ENCODE measurements at regions not wholly inside any gene's neighbourhood (a gene's known extent, or its start where the extent isn't known, plus 50 kb on each side); places are given as distances from the start of the nearest gene placed in this dataset.
"Not testable (repeated sequence)": the region's sequence is repeated elsewhere in the genome, so short reads cannot be mapped to it uniquely, and the experiment has no call there.

- peaks cover 16% of the 10 kb centered on the region for H3K27me3 Mint-ChIP-seq (ENCODE audit: low read depth, unreplicated experiment)
- Histone ChIP-seq H3K27me3 (ENCODE audit: insufficient read depth, low read length) (no peaks in the 10 kb centered on the region), H3K79me2 (ENCODE audit: insufficient read depth, low read length) (no peaks in the 10 kb centered on the region), H2AFZ (ENCODE audit: low read depth, low read length) (no peak overlapping the region), H3K4me2 (ENCODE audit: low read length) (no peak overlapping the region), H3K27ac (ENCODE audit: low read depth, low read length) (no peak overlapping the region), H3K9me3 (ENCODE audit: insufficient read depth, low read depth, low read length) (no peaks in the 10 kb centered on the region), H4K20me1 (ENCODE audit: insufficient read depth, low read length) (no peaks in the 10 kb centered on the region), H3K4me3 (ENCODE audit: insufficient read depth, low read depth, low read length) (no peak overlapping the region), H3K4me1 (ENCODE audit: insufficient read depth, low read length) (no peaks in the 10 kb centered on the region), H3K36me3 (ENCODE audit: insufficient read depth, low read length) (no peaks in the 10 kb centered on the region), H3K9ac (ENCODE audit: low read length) (no peak overlapping the region)
- H3K27ac Mint-ChIP-seq (ENCODE audit: unreplicated experiment) = no peak overlapping the region
- no peak for TF ChIP-seq EZH2 (IDR thresholded peaks at IDR 0.05; ENCODE audit: insufficient read depth, low read length)
- TF ChIP-seq, protein P1, sequence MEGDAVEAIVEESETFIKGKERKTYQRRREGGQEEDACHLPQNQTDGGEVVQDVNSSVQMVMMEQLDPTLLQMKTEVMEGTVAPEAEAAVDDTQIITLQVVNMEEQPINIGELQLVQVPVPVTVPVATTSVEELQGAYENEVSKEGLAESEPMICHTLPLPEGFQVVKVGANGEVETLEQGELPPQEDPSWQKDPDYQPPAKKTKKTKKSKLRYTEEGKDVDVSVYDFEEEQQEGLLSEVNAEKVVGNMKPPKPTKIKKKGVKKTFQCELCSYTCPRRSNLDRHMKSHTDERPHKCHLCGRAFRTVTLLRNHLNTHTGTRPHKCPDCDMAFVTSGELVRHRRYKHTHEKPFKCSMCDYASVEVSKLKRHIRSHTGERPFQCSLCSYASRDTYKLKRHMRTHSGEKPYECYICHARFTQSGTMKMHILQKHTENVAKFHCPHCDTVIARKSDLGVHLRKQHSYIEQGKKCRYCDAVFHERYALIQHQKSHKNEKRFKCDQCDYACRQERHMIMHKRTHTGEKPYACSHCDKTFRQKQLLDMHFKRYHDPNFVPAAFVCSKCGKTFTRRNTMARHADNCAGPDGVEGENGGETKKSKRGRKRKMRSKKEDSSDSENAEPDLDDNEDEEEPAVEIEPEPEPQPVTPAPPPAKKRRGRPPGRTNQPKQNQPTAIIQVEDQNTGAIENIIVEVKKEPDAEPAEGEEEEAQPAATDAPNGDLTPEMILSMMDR (IDR thresholded peaks at IDR 0.05; ENCODE audit: insufficient read depth, low read depth, low read length) = no peak
- H3K4me1 Mint-ChIP-seq (ENCODE audit: low read depth, unreplicated experiment) = peaks cover 9% of the 10 kb centered on the region
- DNase-seq (ENCODE audit: low read depth) = no peak
- no peak for FAIRE-seq
- H3K36me3 Mint-ChIP-seq (ENCODE audit: low read depth, unreplicated experiment) = no peaks in the 10 kb centered on the region
- H3K4me3 Mint-ChIP-seq (ENCODE audit: unreplicated experiment) = no peak overlapping the region
- peaks cover 1% of the 10 kb centered on the region for H3K9me3 Mint-ChIP-seq (ENCODE audit: unreplicated experiment)
These were observed 204.6 kb upstream of the APCDD1 start for GRCh38 chr18:10249801-10250200.

DNA sequence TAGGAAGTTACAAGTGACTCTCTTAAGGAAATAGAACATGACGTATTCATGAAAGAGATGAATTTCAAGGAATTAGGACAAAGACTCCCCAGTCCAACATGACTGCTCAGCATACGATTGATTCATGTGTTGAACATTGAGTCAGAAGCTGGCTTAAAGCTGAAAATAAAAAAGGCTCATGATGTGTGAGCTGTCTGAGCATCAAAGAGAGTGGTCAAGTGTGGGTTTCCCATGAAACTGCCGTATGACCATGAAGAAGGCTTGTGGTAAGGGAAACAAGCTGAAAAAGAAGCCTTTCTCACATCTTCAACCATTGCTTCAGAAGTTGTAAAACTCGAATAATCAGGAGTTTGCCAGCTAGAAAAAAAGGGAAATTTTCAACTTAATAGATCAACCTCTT lies 201.9 kb upstream of the APCDD1 start:
- Histone ChIP-seq H3K27ac (ENCODE audit: low read depth, low read length) (no peak overlapping the region), H3K9me3 (ENCODE audit: insufficient read depth, low read depth, low read length) (no peaks in the 10 kb centered on the region), H3K27me3 (ENCODE audit: insufficient read depth, low read length) (no peaks in the 10 kb centered on the region), H4K20me1 (ENCODE audit: insufficient read depth, low read length) (no peaks in the 10 kb centered on the region), H2AFZ (ENCODE audit: low read depth, low read length) (no peak overlapping the region), H3K79me2 (ENCODE audit: insufficient read depth, low read length) (no peaks in the 10 kb centered on the region), H3K36me3 (ENCODE audit: insufficient read depth, low read length) (no peaks in the 10 kb centered on the region), H3K4me2 (ENCODE audit: low read length) (no peak overlapping the region), H3K9ac (ENCODE audit: low read length) (no peak overlapping the region), H3K4me3 (ENCODE audit: insufficient read depth, low read depth, low read length) (no peak overlapping the region), H3K4me1 (ENCODE audit: insufficient read depth, low read length) (no peaks in the 10 kb centered on the region)
- FAIRE-seq (no peak), DNase-seq (ENCODE audit: low read depth) (peak; percentile 58)
- Mint-ChIP-seq H3K36me3 (ENCODE audit: low read depth, unreplicated experiment) (no peaks in the 10 kb centered on the region), H3K4me3 (ENCODE audit: unreplicated experiment) (no peak overlapping the region), H3K27ac (ENCODE audit: unreplicated experiment) (no peak overlapping the region), H3K4me1 (ENCODE audit: low read depth, unreplicated experiment) (peaks cover 9% of the 10 kb centered on the region), H3K9me3 (ENCODE audit: unreplicated experiment) (peaks cover 3% of the 10 kb centered on the region), H3K27me3 (ENCODE audit: low read depth, unreplicated experiment) (peaks cover 6% of the 10 kb centered on the region)
- TF ChIP-seq, protein P1 (IDR thresholded peaks at IDR 0.05; ENCODE audit: insufficient read depth, low read depth, low read length) = no peak
- TF ChIP-seq EZH2 (IDR thresholded peaks at IDR 0.05; ENCODE audit: insufficient read depth, low read length) = no peak

DNA sequence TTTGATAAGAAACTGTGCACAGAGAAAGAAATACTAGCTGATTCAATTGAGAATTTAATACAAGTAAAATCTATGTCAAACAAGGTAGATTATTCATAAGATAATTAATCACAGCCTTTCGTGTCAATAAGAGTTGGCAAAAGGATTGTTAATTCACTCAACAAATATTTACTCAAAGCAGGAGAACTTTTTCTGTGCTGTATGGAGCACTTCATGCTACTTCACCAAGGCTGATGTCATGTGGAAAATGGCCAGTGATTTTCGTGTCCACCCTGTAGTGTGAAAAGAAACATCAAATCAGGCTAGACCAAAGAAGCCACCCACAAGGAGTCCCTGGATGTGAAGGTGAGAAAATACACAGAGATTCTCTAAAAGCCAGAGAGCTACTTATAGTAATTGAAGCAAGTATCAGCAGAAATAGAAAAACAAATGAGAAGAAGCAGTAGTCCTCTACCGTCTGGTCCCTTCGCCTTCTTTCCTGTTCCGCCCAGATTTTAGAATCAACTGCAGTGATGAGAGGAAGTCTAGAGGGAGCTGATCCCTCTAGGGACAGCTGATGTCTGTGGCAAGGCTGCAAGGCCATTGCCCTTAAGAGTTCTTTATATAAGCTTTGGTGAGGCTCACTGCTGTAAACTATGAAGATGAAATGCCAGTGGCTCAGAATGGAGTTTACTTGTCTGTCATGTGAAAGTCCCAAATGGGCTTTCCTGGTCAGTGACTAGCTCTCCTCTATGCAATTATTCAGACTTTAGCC lies 201.3 kb upstream of the APCDD1 start:
- peaks cover 3% of the 10 kb centered on the region for H3K9me3 Mint-ChIP-seq (ENCODE audit: unreplicated experiment)
- H3K4me2 ChIP-seq (ENCODE audit: low read length) = no peak overlapping the region
- FAIRE-seq = no peak

GRCh38 chr18:10256276-10256675 lies 198.2 kb upstream of the APCDD1 start:
- H3K9me3 ChIP-seq (ENCODE audit: insufficient read depth, low read depth, low read length); H3K4me3 ChIP-seq (ENCODE audit: insufficient read depth, low read depth, low read length); H3K27me3 ChIP-seq (ENCODE audit: insufficient read depth, low read length); FAIRE-seq; H3K36me3 ChIP-seq (ENCODE audit: insufficient read depth, low read length); H3K36me3 Mint-ChIP-seq (ENCODE audit: low read depth, unreplicated experiment); H3K9me3 Mint-ChIP-seq (ENCODE audit: unreplicated experiment); H3K4me1 Mint-ChIP-seq (ENCODE audit: low read depth, unreplicated experiment); H3K4me1 ChIP-seq (ENCODE audit: insufficient read depth, low read length); H2AFZ ChIP-seq (ENCODE audit: low read depth, low read length); DNase-seq (ENCODE audit: low read depth); H3K79me2 ChIP-seq (ENCODE audit: insufficient read depth, low read length); H3K9ac ChIP-seq (ENCODE audit: low read length); H3K4me2 ChIP-seq (ENCODE audit: low read length); H3K27ac Mint-ChIP-seq (ENCODE audit: unreplicated experiment); H3K4me3 Mint-ChIP-seq (ENCODE audit: unreplicated experiment); H4K20me1 ChIP-seq (ENCODE audit: insufficient read depth, low read length); H3K27ac ChIP-seq (ENCODE audit: low read depth, low read length): not testable (repeated sequence)
- peaks cover 11% of the 10 kb centered on the region for H3K27me3 Mint-ChIP-seq (ENCODE audit: low read depth, unreplicated experiment)

More for the DNA sequence above, 201.3 kb upstream of the APCDD1 start:
- no peaks in the 10 kb centered on the region for H3K9me3 ChIP-seq (ENCODE audit: insufficient read depth, low read depth, low read length)
- H3K4me1 ChIP-seq (ENCODE audit: insufficient read depth, low read length) = no peaks in the 10 kb centered on the region
- H2AFZ ChIP-seq (ENCODE audit: low read depth, low read length) = no peak overlapping the region
- DNase-seq (ENCODE audit: low read depth) = no peak
- no peaks in the 10 kb centered on the region for H3K36me3 Mint-ChIP-seq (ENCODE audit: low read depth, unreplicated experiment)
- H3K4me3 Mint-ChIP-seq (ENCODE audit: unreplicated experiment) = no peak overlapping the region
- H3K27ac ChIP-seq (ENCODE audit: low read depth, low read length) = no peak overlapping the region
- H3K36me3 ChIP-seq (ENCODE audit: insufficient read depth, low read length) = no peaks in the 10 kb centered on the region
- no peaks in the 10 kb centered on the region for H3K27me3 ChIP-seq (ENCODE audit: insufficient read depth, low read length)
- H3K27ac Mint-ChIP-seq (ENCODE audit: unreplicated experiment) = no peak overlapping the region
- H3K79me2 ChIP-seq (ENCODE audit: insufficient read depth, low read length) = no peaks in the 10 kb centered on the region
- peaks cover 9% of the 10 kb centered on the region for H3K4me1 Mint-ChIP-seq (ENCODE audit: low read depth, unreplicated experiment)
- H4K20me1 ChIP-seq (ENCODE audit: insufficient read depth, low read length) = no peaks in the 10 kb centered on the region
- no peak overlapping the region for H3K4me3 ChIP-seq (ENCODE audit: insufficient read depth, low read depth, low read length)
- H3K9ac ChIP-seq (ENCODE audit: low read length) = no peak overlapping the region
- TF ChIP-seq EZH2 (IDR thresholded peaks at IDR 0.05; ENCODE audit: insufficient read depth, low read length) = no peak
- TF ChIP-seq, protein P1 (IDR thresholded peaks at IDR 0.05; ENCODE audit: insufficient read depth, low read depth, low read length) = no peak
- peaks cover 6% of the 10 kb centered on the region for H3K27me3 Mint-ChIP-seq (ENCODE audit: low read depth, unreplicated experiment)

Data from astrocyte (in vitro differentiated cells and primary cell).